Nephron (organoid): ENCODE measurements at regions not wholly inside any gene's neighbourhood (a gene's known extent, or its start where the extent isn't known, plus 50 kb on each side); places are given as distances from the start of the nearest gene placed in this dataset.
A peak's percentile ranks its signal among the peaks of the same experiment; 100 is the strongest.

Source experiments
- H3K27ac Mint-ChIP-seq, 3 experiments: 2 replicates each; pipeline ENCODE4 v1.8.0; 2020; ENCODE audit warnings: mixed read lengths in 3 of 3, mild to moderate bottlenecking in 2 of 3, moderate library complexity in 1 of 3
- H3K27me3 Mint-ChIP-seq: 2 replicates; pipeline ENCODE4 v1.8.0; 2021; ENCODE audit warnings: low read depth, mild to moderate bottlenecking, moderate library complexity, mixed read lengths
- H3K36me3 Mint-ChIP-seq: 2 replicates; pipeline ENCODE4 v1.8.0; 2020; ENCODE audit warnings: low read depth, mixed read lengths
- H3K4me1 Mint-ChIP-seq: 2 replicates; pipeline ENCODE4 v1.8.0; 2020; ENCODE audit warnings: mixed read lengths
- H3K4me3 Mint-ChIP-seq, 3 experiments: 2 replicates each; pipeline ENCODE4 v1.8.0; 2020; ENCODE audit warnings: mild to moderate bottlenecking in 3 of 3, mixed read lengths in 3 of 3, moderate library complexity in 2 of 3
- H3K9me3 Mint-ChIP-seq: 2 replicates; pipeline ENCODE4 v1.8.0; 2020; ENCODE audit warnings: mixed read lengths
- TF ChIP-seq, protein P1 (sequence below), 3 experiments: fragments of 200-600 bp; sonication (generic); IDR thresholded peaks; one replicate each; pipeline ENCODE4 v1.5.0; 2021; ENCODE audit warnings: antibody characterized with exemption in 3 of 3; ENCODE audit not compliant: unreplicated experiment in 3 of 3

DNA sequence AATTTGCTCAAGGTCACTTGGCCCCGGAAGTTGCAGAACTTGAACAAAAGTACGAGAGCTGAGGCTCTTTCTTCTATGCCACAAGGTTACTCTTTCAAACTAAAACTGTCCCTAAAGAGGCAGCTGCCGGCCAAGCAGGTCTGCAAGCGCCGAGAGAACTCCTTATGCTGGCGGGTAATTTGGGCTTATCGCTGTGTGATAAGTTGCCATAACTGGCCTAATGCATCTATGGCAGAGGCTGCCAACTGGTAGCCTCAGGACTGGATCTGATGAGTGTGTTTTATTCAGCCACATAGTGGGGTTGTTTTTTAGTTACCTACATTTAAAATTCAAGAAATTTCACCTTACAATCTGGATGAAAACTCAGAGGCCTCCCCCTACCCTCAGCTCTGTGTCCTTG, 68.1 kb upstream of the SPOCK1 start:
- TF ChIP-seq, protein P1, sequence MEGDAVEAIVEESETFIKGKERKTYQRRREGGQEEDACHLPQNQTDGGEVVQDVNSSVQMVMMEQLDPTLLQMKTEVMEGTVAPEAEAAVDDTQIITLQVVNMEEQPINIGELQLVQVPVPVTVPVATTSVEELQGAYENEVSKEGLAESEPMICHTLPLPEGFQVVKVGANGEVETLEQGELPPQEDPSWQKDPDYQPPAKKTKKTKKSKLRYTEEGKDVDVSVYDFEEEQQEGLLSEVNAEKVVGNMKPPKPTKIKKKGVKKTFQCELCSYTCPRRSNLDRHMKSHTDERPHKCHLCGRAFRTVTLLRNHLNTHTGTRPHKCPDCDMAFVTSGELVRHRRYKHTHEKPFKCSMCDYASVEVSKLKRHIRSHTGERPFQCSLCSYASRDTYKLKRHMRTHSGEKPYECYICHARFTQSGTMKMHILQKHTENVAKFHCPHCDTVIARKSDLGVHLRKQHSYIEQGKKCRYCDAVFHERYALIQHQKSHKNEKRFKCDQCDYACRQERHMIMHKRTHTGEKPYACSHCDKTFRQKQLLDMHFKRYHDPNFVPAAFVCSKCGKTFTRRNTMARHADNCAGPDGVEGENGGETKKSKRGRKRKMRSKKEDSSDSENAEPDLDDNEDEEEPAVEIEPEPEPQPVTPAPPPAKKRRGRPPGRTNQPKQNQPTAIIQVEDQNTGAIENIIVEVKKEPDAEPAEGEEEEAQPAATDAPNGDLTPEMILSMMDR (IDR thresholded peaks at IDR 0.05; ENCODE audit: unreplicated experiment in 3 of 3), result no peak
- Mint-ChIP-seq H3K9me3 (no peaks in the 10 kb centered on the region), H3K4me1 (peaks cover 61% of the 10 kb centered on the region), H3K27me3 (peaks cover 5% of the 10 kb centered on the region), H3K4me3 (no peak overlapping the region), H3K36me3 (no peaks in the 10 kb centered on the region), H3K27ac (peak overlapping the region; percentile 72 to 96 (median 75))

DNA sequence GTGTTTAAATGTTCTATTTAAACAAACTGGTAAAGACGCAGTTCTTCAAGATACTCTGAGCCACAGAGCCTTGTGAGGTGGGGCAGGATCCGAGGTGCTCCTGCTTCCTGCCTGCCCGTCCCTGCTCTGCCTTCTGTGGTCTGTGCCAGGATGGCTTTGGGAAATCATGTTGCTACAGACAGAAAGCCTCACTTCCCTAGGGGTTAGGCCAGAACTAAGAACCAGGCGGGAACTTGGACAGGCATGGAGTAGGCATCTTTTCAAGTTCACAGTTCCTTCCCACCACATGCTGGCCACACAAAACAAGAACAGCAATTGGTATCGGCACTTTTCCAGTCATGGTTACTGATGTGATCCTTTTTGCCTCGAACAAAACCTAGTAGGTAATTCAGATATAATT, 67.7 kb upstream of the SPOCK1 start:
- Mint-ChIP-seq H3K9me3 (no peaks in the 10 kb centered on the region), H3K4me1 (peaks cover 64% of the 10 kb centered on the region)
- TF ChIP-seq, protein P1 (IDR thresholded peaks at IDR 0.05; ENCODE audit: unreplicated experiment in 3 of 3), result no peak

DNA sequence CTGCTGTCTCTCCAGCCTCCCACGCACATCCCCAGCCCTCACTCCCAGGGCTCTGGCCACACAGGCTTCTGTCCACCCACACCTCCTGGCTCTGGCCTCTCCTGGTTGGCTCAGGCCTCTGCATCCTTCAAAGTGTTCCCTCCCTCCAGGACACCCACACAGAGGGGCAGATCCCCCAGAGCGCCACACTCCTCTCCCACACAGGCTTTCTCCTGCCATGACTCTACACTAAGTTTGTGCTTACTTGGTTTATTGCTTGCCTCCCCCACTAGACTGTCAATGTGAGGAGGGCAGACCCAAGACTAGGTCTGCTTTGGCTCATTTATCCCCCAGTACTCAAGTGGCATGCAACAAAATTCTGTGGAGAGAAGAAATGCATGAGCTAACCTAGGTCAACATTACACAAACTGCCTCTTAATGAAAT, 67.0 kb upstream of the SPOCK1 start:
- Mint-ChIP-seq H3K27me3 (peaks cover 8% of the 10 kb centered on the region), H3K4me3 (peak overlapping the region in 2 of 3 experiments; percentile 44 to 47), H3K9me3 (no peaks in the 10 kb centered on the region), H3K36me3 (no peaks in the 10 kb centered on the region), H3K27ac (peak overlapping the region; percentile 78 to 97 (median 96)), H3K4me1 (peaks cover 62% of the 10 kb centered on the region)
- TF ChIP-seq, protein P1 (IDR thresholded peaks at IDR 0.05; ENCODE audit: unreplicated experiment in 3 of 3), result no peak

More for the DNA sequence above, 67.7 kb upstream of the SPOCK1 start:
- no peaks in the 10 kb centered on the region for H3K36me3 Mint-ChIP-seq
- H3K27ac Mint-ChIP-seq, result peak overlapping the region; percentile 78 to 97 (median 96)
- H3K4me3 Mint-ChIP-seq, result no peak overlapping the region
- H3K27me3 Mint-ChIP-seq, result peaks cover 5% of the 10 kb centered on the region

DNA sequence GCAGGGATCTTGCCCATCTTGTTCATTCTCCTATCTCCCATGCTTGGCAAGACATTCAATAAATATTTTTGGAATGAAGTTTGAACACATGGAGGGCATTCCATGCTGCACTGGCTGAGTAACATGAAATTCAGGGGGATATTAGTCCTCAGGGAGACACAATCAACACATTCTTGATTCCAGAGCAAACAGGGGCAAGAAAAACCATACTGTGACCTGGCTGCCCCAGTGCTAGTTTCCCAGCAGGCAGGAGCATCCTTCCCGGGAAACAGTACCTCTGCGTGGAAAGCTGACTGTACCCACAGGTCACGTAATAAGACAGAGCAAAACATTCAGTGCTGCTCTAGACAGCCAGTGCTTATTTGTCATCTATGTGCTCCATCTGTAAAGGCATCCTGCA, 66.3 kb upstream of the SPOCK1 start:
- Mint-ChIP-seq H3K27ac (peak overlapping the region; percentile 88 to 97 (median 96)), H3K27me3 (peaks cover 9% of the 10 kb centered on the region), H3K4me1 (peaks cover 61% of the 10 kb centered on the region), H3K4me3 (peak overlapping the region in 2 of 3 experiments; percentile 2 to 18), H3K36me3 (no peaks in the 10 kb centered on the region), H3K9me3 (no peaks in the 10 kb centered on the region)
- TF ChIP-seq, protein P1 (IDR thresholded peaks at IDR 0.05; ENCODE audit: unreplicated experiment in 3 of 3), result no peak

DNA sequence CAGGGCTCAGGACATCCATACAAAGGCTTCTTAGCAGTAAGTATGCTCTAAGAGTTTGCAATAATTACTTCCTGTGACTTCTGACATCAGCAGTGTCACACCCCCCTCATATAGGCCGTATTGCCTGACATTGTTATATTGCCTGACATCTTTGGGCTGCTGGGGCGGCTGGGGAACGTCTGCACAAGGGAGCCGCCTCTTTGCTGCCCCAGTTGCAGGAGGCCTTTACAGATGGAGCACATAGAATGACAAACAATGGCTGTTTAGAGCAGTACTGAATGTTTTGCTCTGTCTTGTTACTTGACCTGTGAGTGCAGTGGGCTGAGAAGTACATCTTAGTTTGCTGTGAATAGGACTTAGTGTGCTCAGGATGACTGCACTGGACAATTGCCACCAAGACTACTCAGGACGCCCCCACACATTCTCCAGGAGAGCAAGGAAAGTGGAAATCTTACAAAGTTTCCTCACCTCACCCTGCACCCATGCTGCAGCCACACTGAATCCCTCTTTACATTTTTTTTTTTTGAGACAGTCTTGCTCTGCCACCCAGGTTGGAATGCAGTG, 65.4 kb upstream of the SPOCK1 start:
- peak overlapping the region in 2 of 3 experiments; percentile 24 to 46 for H3K4me3 Mint-ChIP-seq
- peaks cover 61% of the 10 kb centered on the region for H3K4me1 Mint-ChIP-seq
- H3K9me3 Mint-ChIP-seq, result no peaks in the 10 kb centered on the region
- peak overlapping the region; percentile 87 to 96 (median 88) for H3K27ac Mint-ChIP-seq
- peaks cover 10% of the 10 kb centered on the region for H3K27me3 Mint-ChIP-seq
- TF ChIP-seq, protein P1 (IDR thresholded peaks at IDR 0.05; ENCODE audit: unreplicated experiment in 3 of 3), result no peak
- H3K36me3 Mint-ChIP-seq, result no peaks in the 10 kb centered on the region
